T1000 (cell line): ENCODE measurements at regions not wholly inside any gene's neighbourhood (a gene's known extent, or its start where the extent isn't known, plus 50 kb on each side); places are given as distances from the start of the nearest gene placed in this dataset.
"Not testable (repeated sequence)": the region's sequence is repeated elsewhere in the genome, so short reads cannot be mapped to it uniquely, and the experiment has no call there.

ENCODE experiments used
- DNase-seq: peaks from one replicate; lab custom pipeline; 2025; ENCODE audit warnings: mixed read lengths; lab: John Stamatoyannopoulos, UW

DNA sequence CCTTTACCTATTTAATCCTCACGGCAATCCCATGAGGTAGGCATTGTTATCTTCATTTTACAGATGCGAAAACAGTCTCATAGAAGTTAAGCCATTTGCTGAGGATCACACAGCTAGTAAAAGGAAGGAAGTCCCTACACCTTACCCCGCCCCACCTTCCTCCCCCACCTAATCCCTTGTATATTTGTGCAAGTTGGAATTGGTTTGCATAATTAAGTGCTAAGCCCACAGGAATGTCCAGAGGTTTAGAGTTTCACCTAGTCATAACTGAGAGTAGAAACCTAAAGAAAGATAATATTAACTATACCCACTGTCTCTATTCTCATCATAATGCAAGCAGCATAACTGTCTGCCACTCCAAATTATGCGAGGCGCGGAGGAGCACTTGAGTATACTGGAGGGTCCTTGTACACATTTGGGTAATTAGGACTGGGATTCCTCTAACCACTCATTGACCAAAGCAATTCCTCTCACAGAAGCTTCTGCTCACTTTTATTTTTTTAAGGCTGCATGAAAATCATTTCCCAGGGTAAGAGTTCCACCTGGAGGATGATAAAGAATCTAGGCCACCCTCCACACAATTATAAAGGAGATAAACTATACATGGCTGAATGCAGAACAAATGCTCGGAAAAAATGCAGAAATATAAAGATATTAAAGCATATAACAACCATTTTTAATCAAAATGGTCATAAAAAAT, 199.9 kb downstream of the FAM181B start:
- DNase-seq = no peak

GRCh38 chr11:82529936-82530335, 203.7 kb downstream of the FAM181B start:
- DNase-seq = no peak

- DNase-seq = no peak
Observed at GRCh38 chr11:82527081-82527584, 206.5 kb downstream of the FAM181B start.

DNA sequence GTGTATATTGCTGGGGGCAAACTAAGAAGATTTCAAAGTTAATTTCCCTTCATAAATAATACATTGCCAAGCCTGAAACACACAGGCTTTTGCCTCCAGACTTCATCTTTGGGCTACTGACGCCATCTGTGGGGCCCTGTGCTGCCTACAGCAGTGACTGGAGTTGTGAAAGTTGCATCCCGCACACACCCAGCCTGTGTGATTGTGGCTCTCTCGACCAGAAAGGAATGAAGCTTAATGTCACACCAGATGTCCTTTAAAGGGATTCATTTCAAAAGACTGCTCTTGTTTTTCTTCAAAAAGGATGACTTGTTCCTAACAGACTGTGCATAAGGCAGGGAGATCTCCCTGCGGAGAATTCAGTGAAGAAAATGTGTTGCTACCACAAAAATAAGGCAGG, 210.5 kb downstream of the FAM181B start:
- DNase-seq = no peak

DNA sequence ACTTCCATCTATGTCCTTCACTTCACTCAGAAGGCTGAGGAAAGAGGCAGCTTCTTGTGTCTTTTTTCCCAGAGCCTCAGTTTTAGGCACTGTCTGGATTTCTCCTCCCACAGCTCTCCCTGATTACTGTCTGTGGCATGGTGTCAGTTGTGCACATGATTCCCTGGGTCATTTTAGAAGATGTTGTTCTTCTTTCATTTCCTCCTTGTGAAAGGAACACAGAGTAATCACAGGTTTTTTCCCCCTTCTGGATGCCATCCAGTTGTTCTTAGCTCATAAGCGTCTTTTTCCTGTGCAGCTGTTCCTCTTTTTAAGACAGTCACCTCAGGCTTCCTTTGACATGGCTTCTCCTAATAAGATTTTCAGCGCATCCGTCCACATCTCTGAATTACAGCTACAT, 212.2 kb downstream of the FAM181B start:
- DNase-seq = no peak

DNA sequence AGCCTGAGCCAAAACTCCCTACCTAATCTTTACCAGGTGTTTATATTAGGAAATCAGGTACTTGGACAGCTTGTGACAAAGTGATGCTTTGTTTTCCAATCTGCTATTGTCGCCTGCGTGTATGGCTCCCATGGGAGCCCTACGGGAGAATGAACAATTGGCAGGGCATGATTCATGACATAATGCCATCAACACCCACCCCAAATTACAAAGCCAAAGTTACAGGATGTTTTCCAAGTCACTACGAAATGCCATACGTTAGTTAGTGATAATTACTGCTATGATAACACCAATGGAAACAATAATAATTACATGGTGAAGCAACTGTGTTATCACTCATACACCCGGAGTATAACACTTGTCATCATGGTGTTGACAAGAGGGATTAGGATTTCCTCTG, 226.4 kb downstream of the FAM181B start:
- no peak for DNase-seq

DNA sequence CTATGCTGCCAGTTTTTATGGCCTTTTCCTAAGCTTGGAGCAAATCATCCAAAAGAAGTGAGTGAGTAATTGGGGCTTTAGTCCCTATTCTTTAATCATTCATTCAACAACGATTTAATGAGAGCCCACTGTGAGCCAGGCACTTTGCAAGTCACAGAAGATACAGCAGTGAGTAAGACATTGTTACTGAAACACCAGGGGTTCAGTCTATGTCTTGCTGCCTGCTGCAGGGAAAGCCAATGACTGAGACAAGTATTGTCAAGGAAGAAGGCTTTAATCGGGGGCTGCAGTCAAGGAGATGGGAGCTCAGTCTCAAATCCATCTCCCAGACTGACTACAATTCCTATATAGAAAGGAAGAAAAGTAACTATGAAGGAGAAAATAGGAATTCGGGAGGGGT, 228.3 kb downstream of the FAM181B start:
- DNase-seq = no peak

DNA sequence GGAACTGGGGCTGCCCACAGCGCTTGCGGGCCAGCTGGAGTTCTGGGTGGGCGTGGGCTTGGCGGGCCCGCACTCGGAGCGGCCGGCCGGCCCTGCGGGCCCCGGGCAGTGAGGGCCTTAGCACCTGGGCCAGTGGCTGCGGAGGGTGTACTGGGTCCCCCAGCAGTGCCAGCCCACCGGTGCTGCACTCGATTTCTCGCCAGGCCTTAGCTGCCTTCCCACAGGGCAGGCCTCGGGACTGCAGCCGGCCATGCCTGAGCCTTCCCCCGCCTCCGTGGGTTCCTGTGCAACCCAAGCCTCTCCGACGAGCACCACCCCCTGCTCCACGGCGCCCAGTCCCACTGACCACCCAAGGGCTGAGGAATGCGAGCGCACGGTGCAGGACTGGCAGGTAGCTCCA, 232.5 kb downstream of the FAM181B start:
- DNase-seq = not testable (repeated sequence)

DNA sequence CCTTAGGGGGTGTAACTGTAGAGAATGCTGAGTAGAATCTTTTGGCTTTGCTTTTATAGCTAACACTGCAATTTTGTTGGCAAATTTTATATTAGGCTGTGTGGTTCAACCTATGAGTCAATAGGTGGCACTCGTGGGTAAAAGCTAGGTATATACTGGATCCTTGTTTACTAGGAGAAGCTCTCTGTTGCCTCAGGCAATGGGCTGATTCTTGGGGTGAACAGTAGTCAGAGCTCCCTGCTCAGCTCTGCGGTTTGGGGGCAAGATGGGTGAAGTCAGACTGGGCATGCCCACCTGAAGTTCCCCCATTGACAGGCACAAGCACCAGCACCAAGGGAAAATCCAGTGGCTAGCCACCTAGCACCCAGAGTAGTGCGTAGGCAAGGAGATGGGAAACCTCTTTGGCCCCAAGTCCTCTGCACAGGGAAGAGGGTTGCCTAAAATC, 238.7 kb downstream of the FAM181B start:
- no peak for DNase-seq

- no peak for DNase-seq
Observed at GRCh38 chr11:82474876-82475275, 258.8 kb downstream of the FAM181B start.

DNA sequence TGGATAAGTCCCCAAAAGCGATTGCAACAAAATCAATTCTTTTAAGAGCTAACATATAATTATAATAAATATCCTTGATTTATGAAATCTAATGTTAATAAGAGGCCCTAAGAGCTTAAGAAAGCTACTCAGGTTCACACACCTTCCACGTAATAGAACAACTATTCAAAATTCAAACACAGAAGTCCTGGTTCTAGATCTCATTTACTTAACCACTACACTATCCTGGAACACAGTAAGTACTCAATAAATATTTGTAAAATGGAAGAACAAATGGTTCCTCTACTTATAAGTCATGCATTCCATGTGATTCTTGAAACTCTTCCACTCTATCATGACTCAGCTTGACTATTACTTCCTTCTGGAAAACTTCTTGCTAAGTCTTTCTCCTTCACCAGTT, 268.2 kb downstream of the FAM181B start:
- no peak for DNase-seq

- DNase-seq = no peak
Observed at GRCh38 chr11:82462608-82463242, 270.9 kb downstream of the FAM181B start.

- DNase-seq = no peak
Observed at GRCh38 chr11:82458761-82459160, 274.9 kb downstream of the FAM181B start.

DNA sequence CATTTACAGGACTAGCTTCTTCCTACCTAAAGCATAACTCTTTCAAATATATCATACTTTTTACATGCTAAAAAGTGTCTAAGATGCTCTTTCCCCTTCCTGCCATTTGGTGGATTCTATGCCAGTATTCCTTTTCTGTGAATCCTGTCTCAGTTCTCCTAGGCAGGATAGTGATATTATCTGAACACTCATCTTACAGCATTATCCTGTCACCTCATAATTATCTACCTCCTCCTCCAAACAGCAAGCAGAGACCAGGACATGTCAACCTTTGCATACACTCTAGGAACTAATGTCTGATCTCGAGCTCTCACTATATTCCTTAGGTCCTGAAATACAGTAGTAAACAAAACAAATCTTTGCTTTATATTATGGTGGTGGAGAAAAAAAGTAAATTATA, 275.5 kb downstream of the FAM181B start:
- no peak for DNase-seq

DNA sequence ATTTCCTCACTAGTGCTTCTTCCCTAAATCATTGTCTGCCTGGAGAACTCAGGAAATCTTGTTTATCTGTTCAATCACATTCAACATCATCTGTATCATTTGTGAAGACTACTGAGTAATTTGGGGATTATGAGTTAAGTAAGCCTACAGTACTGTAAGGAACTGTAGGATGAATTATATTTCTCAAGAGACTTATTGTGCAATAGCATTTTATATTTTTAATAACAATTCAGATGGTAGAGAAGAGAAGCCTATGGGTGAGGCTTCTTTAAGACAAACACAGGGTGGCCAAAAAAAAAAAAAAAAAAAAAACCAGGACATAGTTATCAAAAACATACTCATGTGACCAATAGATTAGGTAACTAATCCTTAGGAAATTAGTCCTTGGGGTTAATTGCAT, 282.7 kb downstream of the FAM181B start:
- no peak for DNase-seq

- DNase-seq = no peak
Observed at GRCh38 chr11:82406611-82407010, 327.1 kb downstream of the FAM181B start.

DNA sequence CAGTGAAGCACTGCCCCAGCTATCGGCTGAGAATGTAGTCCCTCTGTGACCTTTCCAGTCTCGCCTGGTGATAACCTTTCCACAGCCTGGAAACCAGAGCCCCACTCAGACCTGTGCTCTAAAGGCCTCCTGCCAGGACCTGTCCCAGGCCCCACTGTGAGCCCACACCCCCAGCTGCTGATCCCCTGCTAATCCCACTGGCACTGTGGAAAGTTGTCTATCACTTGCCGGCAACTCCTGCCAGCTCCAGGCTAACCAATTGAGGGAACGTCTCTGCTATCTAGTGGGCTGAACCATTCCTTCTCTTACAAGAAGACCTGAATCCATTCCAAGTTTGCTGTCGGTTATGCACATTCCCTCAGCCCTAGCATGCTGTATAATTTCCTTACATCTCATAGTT, 328.2 kb downstream of the FAM181B start:
- DNase-seq = no peak

GRCh38 chr11:82404981-82405380, 328.7 kb downstream of the FAM181B start:
- no peak for DNase-seq

GRCh38 chr11:82403640-82404305, 329.9 kb downstream of the FAM181B start:
- no peak for DNase-seq

GRCh38 chr11:82398300-82398815, 335.3 kb downstream of the FAM181B start:
- no peak for DNase-seq

DNA sequence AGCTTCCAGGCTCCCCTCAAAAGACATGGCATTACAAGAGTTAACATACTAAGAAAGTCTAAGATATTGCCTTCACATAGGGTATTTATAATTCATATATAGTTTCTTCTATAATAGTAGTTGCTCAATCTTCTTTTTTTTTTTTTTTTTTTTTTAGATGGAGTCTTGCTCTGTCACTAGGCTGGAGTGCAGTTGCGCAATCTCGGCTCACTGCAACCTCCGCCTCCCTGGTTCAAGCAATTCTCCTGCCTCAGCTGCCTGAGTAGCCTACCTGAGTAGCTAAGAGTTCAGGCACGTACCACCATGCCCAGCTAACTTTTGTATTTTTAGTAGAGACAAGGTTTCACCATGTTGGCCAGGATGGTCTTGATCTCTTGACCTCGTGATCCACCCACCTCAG, 337.0 kb downstream of the FAM181B start:
- not testable (repeated sequence) for DNase-seq

- DNase-seq = no peak
Observed at GRCh38 chr11:82384308-82384707, 349.4 kb downstream of the FAM181B start.
